ENCODE measurements at regions not wholly inside any gene's neighbourhood (a gene's known extent, or its start where the extent isn't known, plus 50 kb on each side); places are given as distances from the start of the nearest gene placed in this dataset.

- H3K36me3 ChIP-seq (replicated peaks in 1 of 2; ENCODE audit: control insufficient read depth in 1 of 2, insufficient read depth in 2 of 2, low read length in 2 of 2): no peaks in the 10 kb centered on the region
- H3K27me3 ChIP-seq (ENCODE audit: control insufficient read depth in 2 of 2, insufficient read depth in 2 of 2, low read length in 2 of 2): peaks cover 0 to 2% of the 10 kb centered on the region in 2 donors
- Mint-ChIP-seq H3K9me3 (peaks cover 0 to 2% (median 0%) of the 10 kb centered on the region in 7 donors), H3K36me3 (no peaks in the 10 kb centered on the region), H3K4me3 (no peak overlapping the region), H3K27ac (no peak overlapping the region), H3K27me3 (ENCODE audit: low read depth in 3 of 3) (peaks cover 4 to 17% (median 5%) of the 10 kb centered on the region in 3 donors), H3K4me1 (no peaks in the 10 kb centered on the region)
- no peak for TF ChIP-seq CTCF (IDR thresholded peaks at IDR 0.05)
- no peaks in the 10 kb centered on the region for H3K79me2 ChIP-seq (ENCODE audit: insufficient read depth, low read length)
- no peaks in the 10 kb centered on the region for H3K4me1 ChIP-seq (ENCODE audit: control insufficient read depth in 1 of 2, insufficient read depth in 2 of 2, low read length in 2 of 2)
- WGBS (ENCODE audit: insufficient coverage): 33% methylated on average over 1 of the region's 2 CpGs
- H3K4me3 ChIP-seq (replicated peaks in 1 of 3; ENCODE audit: low read depth in 2 of 3, low read length in 3 of 3): no peak overlapping the region
- no peaks in the 10 kb centered on the region for H4K20me1 ChIP-seq (ENCODE audit: insufficient read depth, low read length)
- H3K9me3 ChIP-seq (replicated peaks in 1 of 2; ENCODE audit: control insufficient read depth in 1 of 2, insufficient read depth in 1 of 2, low read length in 2 of 2): no peaks in the 10 kb centered on the region
- intact Hi-C loops (cut with micrococcal nuclease): no loop called here
- no peak overlapping the region for H3K4me2 ChIP-seq (replicated peaks; ENCODE audit: extremely low read depth, low read length, poor library complexity, severe bottlenecking)
- H3K27ac ChIP-seq (ENCODE audit: low read depth in 1 of 2, low read length in 2 of 2): no peak overlapping the region
- H2AFZ ChIP-seq (ENCODE audit: insufficient read depth, low read depth, low read length, poor library complexity, severe bottlenecking): no peak overlapping the region
- no peak for DNase-seq
- no peak overlapping the region for H3K9ac ChIP-seq (ENCODE audit: insufficient read depth, low read length, poor library complexity, severe bottlenecking)
Observed at GRCh38 chr5:75931175-75931574, 152.0 kb upstream of the SV2C start.

- no peaks in the 10 kb centered on the region for H3K36me3 ChIP-seq (replicated peaks in 1 of 2; ENCODE audit: control insufficient read depth in 1 of 2, insufficient read depth in 2 of 2, low read length in 2 of 2)
- intact Hi-C loops (cut with micrococcal nuclease): no loop called here
- Mint-ChIP-seq H3K27ac (no peak overlapping the region), H3K9me3 (peaks cover 0 to 2% (median 0%) of the 10 kb centered on the region in 7 donors), H3K4me3 (no peak overlapping the region), H3K27me3 (ENCODE audit: low read depth in 3 of 3) (peaks cover 2 to 19% (median 8%) of the 10 kb centered on the region in 3 donors), H3K36me3 (no peaks in the 10 kb centered on the region), H3K4me1 (no peaks in the 10 kb centered on the region)
- H3K9me3 ChIP-seq (replicated peaks in 1 of 2; ENCODE audit: control insufficient read depth in 1 of 2, insufficient read depth in 1 of 2, low read length in 2 of 2): no peaks in the 10 kb centered on the region
- H3K27ac ChIP-seq (ENCODE audit: low read depth in 1 of 2, low read length in 2 of 2): no peak overlapping the region
- no peaks in the 10 kb centered on the region for H4K20me1 ChIP-seq (ENCODE audit: insufficient read depth, low read length)
- TF ChIP-seq CTCF (IDR thresholded peaks at IDR 0.05): no peak
- no peak overlapping the region for H3K4me3 ChIP-seq (replicated peaks in 1 of 3; ENCODE audit: low read depth in 2 of 3, low read length in 3 of 3)
- no peaks in the 10 kb centered on the region for H3K79me2 ChIP-seq (ENCODE audit: insufficient read depth, low read length)
- WGBS (ENCODE audit: insufficient coverage): 86% methylated on average over 1 of the region's 1 CpG
- no peak overlapping the region for H3K4me2 ChIP-seq (replicated peaks; ENCODE audit: extremely low read depth, low read length, poor library complexity, severe bottlenecking)
- H3K9ac ChIP-seq (ENCODE audit: insufficient read depth, low read length, poor library complexity, severe bottlenecking): no peak overlapping the region
- DNase-seq: no peak
- H3K4me1 ChIP-seq (ENCODE audit: control insufficient read depth in 1 of 2, insufficient read depth in 2 of 2, low read length in 2 of 2): no peaks in the 10 kb centered on the region
- no peak overlapping the region for H2AFZ ChIP-seq (ENCODE audit: insufficient read depth, low read depth, low read length, poor library complexity, severe bottlenecking)
- H3K27me3 ChIP-seq (ENCODE audit: control insufficient read depth in 2 of 2, insufficient read depth in 2 of 2, low read length in 2 of 2): peaks cover 0 to 2% of the 10 kb centered on the region in 2 donors
Observed at GRCh38 chr5:75928992-75929391, 154.2 kb upstream of the SV2C start.
